ENCODE measurements at regions not wholly inside any gene's neighbourhood (a gene's known extent, or its start where the extent isn't known, plus 50 kb on each side); places are given as distances from the start of the nearest gene placed in this dataset.

- H3K27me3 ChIP-seq (replicated peaks) = no peaks in the 10 kb centered on the region
These were observed 634.0 kb downstream of the SPOCK3 start for GRCh38 chr4:166600264-166600663.

DNA sequence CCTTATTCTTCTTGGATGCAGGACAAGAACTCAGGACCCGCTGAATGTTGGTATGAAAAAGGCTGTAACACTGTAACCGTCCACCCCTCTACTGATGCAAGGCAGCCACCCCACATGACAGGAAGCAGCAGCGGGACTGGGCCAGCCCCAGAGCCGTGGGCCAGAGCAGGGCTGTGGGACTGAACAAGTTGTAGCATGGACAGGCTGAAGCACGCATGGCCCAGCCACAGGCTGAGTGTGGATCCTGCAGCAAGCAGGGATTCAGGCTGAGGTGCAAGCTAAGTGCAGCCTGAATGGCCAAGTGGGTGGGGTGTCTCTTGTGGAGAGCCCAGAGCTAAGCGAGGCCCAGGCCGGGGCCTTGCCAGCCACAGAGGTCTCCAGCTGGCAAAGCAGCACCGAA is 632.2 kb downstream of the SPOCK3 start:
- Histone ChIP-seq H3K27ac (no peak overlapping the region), H3K4me3 (no peak overlapping the region), H3K9me3 (replicated peaks) (no peaks in the 10 kb centered on the region), H3K36me3 (no peaks in the 10 kb centered on the region), H3K27me3 (replicated peaks) (no peaks in the 10 kb centered on the region), H3K4me1 (replicated peaks) (no peaks in the 10 kb centered on the region)
- no peak for DNase-seq (ENCODE audit: low read depth in 1 of 2, low spot score in 2 of 2)

More at GRCh38 chr4:166600264-166600663, 634.0 kb downstream of the SPOCK3 start:
- Histone ChIP-seq H3K36me3 (no peaks in the 10 kb centered on the region), H3K27ac (no peak overlapping the region), H3K4me1 (replicated peaks) (no peaks in the 10 kb centered on the region), H3K9me3 (replicated peaks) (no peaks in the 10 kb centered on the region), H3K4me3 (no peak overlapping the region)
- DNase-seq (ENCODE audit: low read depth in 1 of 2, low spot score in 2 of 2) = no peak

DNA sequence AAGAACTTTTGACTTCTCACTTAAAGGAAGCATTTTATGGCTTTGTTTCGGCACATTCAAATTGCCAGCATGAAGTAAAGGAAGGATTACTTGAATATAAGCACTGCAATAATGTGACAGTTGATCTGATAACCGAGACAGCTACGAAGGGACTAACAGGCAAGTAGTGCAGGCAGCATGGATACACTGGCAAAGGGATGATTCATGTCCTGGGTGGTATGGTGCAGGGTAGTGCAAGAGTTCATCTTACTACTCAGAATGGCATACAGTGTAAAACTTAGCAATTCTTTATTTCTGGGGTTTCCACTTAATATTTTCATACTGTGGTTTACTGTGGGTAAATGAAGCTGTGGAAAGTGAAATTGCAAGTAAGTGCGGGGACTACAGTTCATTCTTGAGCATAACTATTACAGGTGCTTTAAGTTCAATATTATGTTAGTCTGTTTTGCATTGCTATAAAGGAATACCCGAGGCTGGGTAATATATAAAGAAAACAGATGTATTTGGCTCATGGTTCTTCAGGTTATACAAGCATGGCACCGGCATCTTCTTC is 611.8 kb downstream of the SPOCK3 start:
- Histone ChIP-seq H3K4me1 (replicated peaks) (no peaks in the 10 kb centered on the region), H3K9me3 (replicated peaks) (no peaks in the 10 kb centered on the region), H3K36me3 (no peaks in the 10 kb centered on the region), H3K4me3 (no peak overlapping the region), H3K27me3 (replicated peaks) (no peaks in the 10 kb centered on the region), H3K27ac (no peak overlapping the region)
- no peak for DNase-seq (ENCODE audit: low read depth in 1 of 2, low spot score in 2 of 2)

DNA sequence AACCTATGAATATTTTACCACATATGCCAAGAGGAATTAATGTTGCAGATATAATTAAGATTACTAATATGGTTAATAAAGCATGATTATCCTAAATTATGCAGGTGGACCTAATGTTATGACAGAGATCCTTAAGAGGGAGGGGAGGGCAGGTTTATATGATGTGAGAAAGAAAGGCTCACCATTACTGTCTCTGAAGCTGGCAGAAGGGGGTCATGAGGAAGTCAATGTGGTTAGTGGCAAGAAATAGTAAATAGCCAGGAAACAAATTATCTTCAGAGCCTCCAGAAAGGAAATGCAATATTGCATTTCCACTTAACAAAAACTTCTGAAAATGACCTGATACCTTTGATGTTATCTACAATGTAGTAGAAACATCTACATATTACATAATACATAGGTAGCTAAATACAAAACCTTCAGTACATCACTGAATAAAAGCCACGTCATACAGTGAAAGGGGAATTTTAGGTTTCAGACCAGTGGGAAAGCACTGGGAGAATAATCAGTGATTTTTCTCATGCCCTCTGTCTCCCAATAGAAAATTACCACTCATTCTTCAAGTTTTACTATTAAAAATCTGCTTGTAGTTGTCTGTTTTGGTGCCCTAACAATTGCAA is 609.2 kb downstream of the SPOCK3 start:
- Histone ChIP-seq H3K36me3 (no peaks in the 10 kb centered on the region), H3K27me3 (replicated peaks) (no peaks in the 10 kb centered on the region), H3K9me3 (replicated peaks) (no peaks in the 10 kb centered on the region), H3K4me1 (replicated peaks) (no peaks in the 10 kb centered on the region), H3K4me3 (no peak overlapping the region), H3K27ac (no peak overlapping the region)
- no peak for DNase-seq (ENCODE audit: low read depth in 1 of 2, low spot score in 2 of 2)

DNA sequence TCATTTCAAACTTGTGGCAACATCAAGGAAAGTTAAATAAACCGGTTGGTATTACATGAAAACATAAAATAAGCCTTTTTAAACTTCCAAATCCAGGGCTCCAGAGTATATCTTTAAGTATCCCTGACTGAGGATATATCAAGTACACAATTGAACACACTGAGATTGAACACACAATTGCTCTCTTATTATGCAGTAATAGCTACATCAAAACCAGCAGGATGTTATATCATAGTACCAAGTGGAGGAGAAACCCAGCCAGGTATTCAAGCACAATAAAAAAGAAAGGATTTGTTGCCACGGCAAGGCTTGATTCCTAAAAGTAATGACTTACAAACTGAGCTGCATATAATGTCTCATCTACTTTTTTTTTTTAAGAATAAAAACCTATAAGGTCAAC is 605.8 kb downstream of the SPOCK3 start:
- no peaks in the 10 kb centered on the region for H3K27me3 ChIP-seq (replicated peaks)
- H3K27ac ChIP-seq = no peak overlapping the region
- H3K9me3 ChIP-seq (replicated peaks) = no peaks in the 10 kb centered on the region
- no peaks in the 10 kb centered on the region for H3K36me3 ChIP-seq
- DNase-seq (ENCODE audit: low read depth in 1 of 2, low spot score in 2 of 2) = no peak
- no peaks in the 10 kb centered on the region for H3K4me1 ChIP-seq (replicated peaks)
- H3K4me3 ChIP-seq = no peak overlapping the region

GRCh38 chr4:166635367-166635766 is 598.9 kb downstream of the SPOCK3 start:
- Histone ChIP-seq H3K27me3 (replicated peaks) (no peaks in the 10 kb centered on the region), H3K27ac (no peak overlapping the region), H3K36me3 (no peaks in the 10 kb centered on the region), H3K4me1 (replicated peaks) (no peaks in the 10 kb centered on the region), H3K9me3 (replicated peaks) (no peaks in the 10 kb centered on the region), H3K4me3 (no peak overlapping the region)
- no peak for DNase-seq (ENCODE audit: low read depth in 1 of 2, low spot score in 2 of 2)

GRCh38 chr4:166637816-166638215 is 596.5 kb downstream of the SPOCK3 start:
- Histone ChIP-seq H3K27ac (no peak overlapping the region), H3K9me3 (replicated peaks) (no peaks in the 10 kb centered on the region), H3K36me3 (no peaks in the 10 kb centered on the region), H3K4me3 (no peak overlapping the region), H3K4me1 (replicated peaks) (no peaks in the 10 kb centered on the region), H3K27me3 (replicated peaks) (no peaks in the 10 kb centered on the region)
- no peak for DNase-seq (ENCODE audit: low read depth in 1 of 2, low spot score in 2 of 2)

- Histone ChIP-seq H3K4me1 (replicated peaks) (no peaks in the 10 kb centered on the region), H3K27me3 (replicated peaks) (no peaks in the 10 kb centered on the region), H3K36me3 (no peaks in the 10 kb centered on the region), H3K9me3 (replicated peaks) (no peaks in the 10 kb centered on the region), H3K27ac (no peak overlapping the region), H3K4me3 (no peak overlapping the region)
- no peak for DNase-seq (ENCODE audit: low read depth in 1 of 2, low spot score in 2 of 2)
These were observed 579.1 kb downstream of the SPOCK3 start for GRCh38 chr4:166655231-166655630.

GRCh38 chr4:166655705-166656104 is 578.6 kb downstream of the SPOCK3 start:
- DNase-seq (ENCODE audit: low read depth in 1 of 2, low spot score in 2 of 2) = no peak
- H3K36me3 ChIP-seq = no peaks in the 10 kb centered on the region
- no peaks in the 10 kb centered on the region for H3K4me1 ChIP-seq (replicated peaks)
- no peak overlapping the region for H3K4me3 ChIP-seq
- no peaks in the 10 kb centered on the region for H3K27me3 ChIP-seq (replicated peaks)
- H3K9me3 ChIP-seq (replicated peaks) = no peaks in the 10 kb centered on the region
- no peak overlapping the region for H3K27ac ChIP-seq

DNA sequence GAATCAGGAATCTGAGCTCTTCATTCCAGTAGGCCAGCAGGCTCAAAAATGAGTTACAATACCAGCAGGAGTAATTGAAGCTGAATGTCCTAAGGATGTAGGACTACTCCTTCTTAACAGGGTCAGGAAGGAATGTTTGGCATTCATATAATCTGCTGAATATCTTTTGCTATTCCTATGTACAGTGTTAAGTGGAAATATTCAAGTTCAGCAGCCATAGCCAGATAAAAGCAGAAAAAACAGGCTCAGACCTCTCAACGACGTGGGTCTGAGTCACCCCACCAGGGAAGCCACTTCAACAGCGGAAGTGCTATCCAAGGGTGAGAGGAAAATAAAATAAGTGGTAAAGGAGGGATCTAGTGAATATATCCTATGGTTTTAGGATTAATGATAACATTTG is 577.0 kb downstream of the SPOCK3 start:
- Histone ChIP-seq H3K27me3 (replicated peaks) (no peaks in the 10 kb centered on the region), H3K36me3 (no peaks in the 10 kb centered on the region), H3K27ac (no peak overlapping the region), H3K9me3 (replicated peaks) (no peaks in the 10 kb centered on the region), H3K4me3 (no peak overlapping the region), H3K4me1 (replicated peaks) (no peaks in the 10 kb centered on the region)
- DNase-seq (ENCODE audit: low read depth in 1 of 2, low spot score in 2 of 2) = peak in 1 of 2 experiments; percentile 4

GRCh38 chr4:166658585-166658984 is 575.7 kb downstream of the SPOCK3 start:
- Histone ChIP-seq H3K27ac (no peak overlapping the region), H3K4me1 (replicated peaks) (no peaks in the 10 kb centered on the region)
- no peak for DNase-seq (ENCODE audit: low read depth in 1 of 2, low spot score in 2 of 2)

DNA sequence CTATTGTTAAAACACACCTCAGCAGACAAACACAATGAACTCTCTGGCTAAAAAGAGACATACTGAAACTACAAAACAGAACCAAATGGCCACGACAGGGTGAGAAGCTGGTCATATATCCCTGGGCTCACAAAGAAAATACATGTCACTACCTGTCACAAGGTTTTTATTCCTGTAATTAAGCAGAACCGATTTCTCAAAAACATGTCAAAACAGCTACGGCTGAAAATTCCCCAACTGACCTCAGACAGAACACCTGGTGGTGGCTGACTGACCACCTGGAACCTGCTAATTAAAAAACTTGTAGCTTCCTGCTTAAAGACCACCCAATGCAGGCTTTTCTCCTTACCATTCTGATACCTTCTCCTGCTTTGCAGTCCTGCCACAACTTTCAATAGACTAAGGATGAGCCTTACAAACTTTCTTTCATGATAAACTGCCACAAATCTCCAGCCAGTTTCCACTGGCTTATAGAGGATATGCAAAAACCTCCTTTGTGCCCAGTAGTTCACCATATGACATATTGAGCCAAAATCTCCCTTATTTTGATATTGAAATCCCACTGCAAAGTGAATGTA is 571.9 kb downstream of the SPOCK3 start:
- Histone ChIP-seq H3K4me3 (no peak overlapping the region), H3K36me3 (no peaks in the 10 kb centered on the region), H3K27ac (no peak overlapping the region)

More at GRCh38 chr4:166658585-166658984, 575.7 kb downstream of the SPOCK3 start:
- H3K27me3 ChIP-seq (replicated peaks) = no peaks in the 10 kb centered on the region
- no peaks in the 10 kb centered on the region for H3K9me3 ChIP-seq (replicated peaks)
- no peak overlapping the region for H3K4me3 ChIP-seq
- no peaks in the 10 kb centered on the region for H3K36me3 ChIP-seq

GRCh38 chr4:166670341-166670740 is 564.0 kb downstream of the SPOCK3 start:
- Histone ChIP-seq H3K4me3 (no peak overlapping the region), H3K9me3 (replicated peaks) (no peaks in the 10 kb centered on the region), H3K4me1 (replicated peaks) (no peaks in the 10 kb centered on the region), H3K27me3 (replicated peaks) (no peaks in the 10 kb centered on the region), H3K36me3 (no peaks in the 10 kb centered on the region), H3K27ac (no peak overlapping the region)
- no peak for DNase-seq (ENCODE audit: low read depth in 1 of 2, low spot score in 2 of 2)

More for the DNA sequence above, 571.9 kb downstream of the SPOCK3 start:
- Histone ChIP-seq H3K27me3 (replicated peaks) (no peaks in the 10 kb centered on the region), H3K4me1 (replicated peaks) (no peaks in the 10 kb centered on the region), H3K9me3 (replicated peaks) (no peaks in the 10 kb centered on the region)
- DNase-seq (ENCODE audit: low read depth in 1 of 2, low spot score in 2 of 2) = no peak

- H3K4me1 ChIP-seq (replicated peaks) = no peaks in the 10 kb centered on the region
- no peaks in the 10 kb centered on the region for H3K27me3 ChIP-seq (replicated peaks)
- no peaks in the 10 kb centered on the region for H3K36me3 ChIP-seq
- H3K27ac ChIP-seq = no peak overlapping the region
- DNase-seq (ENCODE audit: low read depth in 1 of 2, low spot score in 2 of 2) = no peak
- H3K4me3 ChIP-seq = no peak overlapping the region
- no peaks in the 10 kb centered on the region for H3K9me3 ChIP-seq (replicated peaks)
These were observed 560.4 kb downstream of the SPOCK3 start for GRCh38 chr4:166673911-166674310.

Measured in SJSA1 (cell line).